Hematopoietic multipotent progenitor cell treated with erythropoietin and hydrocortisone succinate and interleukin-3 and kit ligand, for 4 days (in vitro differentiated cells): ENCODE measurements at regions not wholly inside any gene's neighbourhood (a gene's known extent, or its start where the extent isn't known, plus 50 kb on each side); places are given as distances from the start of the nearest gene placed in this dataset.
A peak's percentile ranks its signal among the peaks of the same experiment; 100 is the strongest.

Experiments used
- DNase-seq: peaks from one replicate; pipeline ENCODE4 v3.0.0-alpha.2; 2015

DNA sequence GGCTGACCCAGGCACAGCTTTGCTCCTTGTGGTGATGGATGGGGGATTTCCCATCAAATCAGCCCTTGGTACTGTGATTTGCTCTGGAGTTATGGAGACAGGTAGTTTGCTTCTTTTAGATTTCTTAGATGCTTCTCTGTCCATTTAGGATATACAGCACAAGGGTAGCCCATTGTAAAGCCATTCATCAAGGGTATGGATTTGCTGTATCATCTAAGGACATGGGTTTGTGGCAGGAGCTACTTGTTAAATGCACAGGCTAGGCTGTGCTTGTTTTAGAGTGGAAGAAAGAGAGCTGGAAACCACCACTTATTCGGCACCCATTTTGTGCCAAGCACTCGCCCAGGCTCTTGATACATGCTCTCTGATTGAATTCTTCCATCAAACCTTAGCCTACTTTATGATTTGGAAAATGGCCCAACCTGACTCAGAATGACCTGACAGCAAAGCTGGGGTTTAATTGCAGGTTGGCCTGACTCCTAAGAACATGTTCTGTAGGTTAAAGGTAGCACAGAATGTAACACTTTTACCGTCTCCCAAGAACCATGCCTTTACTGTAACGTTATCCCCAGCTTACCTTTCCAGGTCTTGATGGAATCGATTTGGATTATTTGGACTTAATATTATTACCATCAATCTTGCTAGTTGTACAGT is 168.0 kb downstream of the SNX10 start:
- no peak for DNase-seq

DNA sequence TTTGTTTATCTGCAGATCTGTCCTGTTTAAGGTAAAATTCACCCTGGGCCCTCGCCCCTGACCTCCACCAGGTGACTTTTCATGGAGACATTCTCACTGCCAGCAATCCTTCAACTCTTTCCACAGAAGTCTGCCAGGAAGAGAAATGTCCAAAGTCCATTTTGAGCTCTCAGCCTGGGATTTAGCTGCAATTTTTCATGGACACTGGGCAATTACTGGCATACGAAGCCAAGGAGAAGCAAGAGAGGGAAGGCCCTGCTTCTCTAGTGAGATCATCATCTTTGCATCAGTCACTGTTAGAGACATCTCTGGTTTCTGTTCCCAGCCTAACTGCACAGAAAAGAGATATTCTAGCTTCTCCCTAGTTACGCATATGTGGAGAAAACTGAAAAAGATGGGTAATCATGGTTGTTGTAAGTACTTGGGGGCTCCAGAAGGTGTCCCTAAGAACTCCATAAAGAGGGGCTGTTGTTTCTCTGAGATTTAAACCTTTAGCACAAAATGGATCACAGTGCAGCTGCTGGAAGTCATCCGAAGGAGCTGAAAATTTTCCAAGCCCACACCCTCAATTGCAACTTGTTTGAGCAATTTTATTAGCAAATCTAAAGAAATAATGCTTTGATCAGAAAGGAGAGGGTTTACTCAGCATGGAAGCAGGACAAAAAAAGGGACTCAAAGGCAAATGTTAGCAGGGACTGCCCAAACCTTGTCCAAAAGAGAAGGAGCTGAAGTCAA is 168.9 kb downstream of the SNX10 start:
- no peak for DNase-seq

DNA sequence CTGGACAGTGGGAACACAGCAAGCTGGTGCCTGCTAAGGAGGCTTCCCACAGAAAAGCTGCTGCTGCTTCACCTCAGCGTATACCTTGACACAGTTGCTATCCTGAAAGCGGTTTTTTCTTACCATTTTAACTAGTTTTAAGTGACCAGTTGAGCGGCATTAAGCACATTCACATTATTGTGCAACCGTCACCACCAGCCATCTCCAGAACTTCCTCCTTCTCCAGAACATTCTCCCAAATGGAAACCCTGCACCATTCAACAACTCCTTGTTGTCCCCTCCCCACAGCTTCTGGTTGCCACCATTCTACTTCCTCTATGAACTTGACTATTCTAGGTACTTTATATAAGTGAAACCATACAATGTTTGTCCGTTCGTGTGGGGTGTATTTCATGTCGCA is 169.9 kb downstream of the SNX10 start:
- DNase-seq: no peak

DNA sequence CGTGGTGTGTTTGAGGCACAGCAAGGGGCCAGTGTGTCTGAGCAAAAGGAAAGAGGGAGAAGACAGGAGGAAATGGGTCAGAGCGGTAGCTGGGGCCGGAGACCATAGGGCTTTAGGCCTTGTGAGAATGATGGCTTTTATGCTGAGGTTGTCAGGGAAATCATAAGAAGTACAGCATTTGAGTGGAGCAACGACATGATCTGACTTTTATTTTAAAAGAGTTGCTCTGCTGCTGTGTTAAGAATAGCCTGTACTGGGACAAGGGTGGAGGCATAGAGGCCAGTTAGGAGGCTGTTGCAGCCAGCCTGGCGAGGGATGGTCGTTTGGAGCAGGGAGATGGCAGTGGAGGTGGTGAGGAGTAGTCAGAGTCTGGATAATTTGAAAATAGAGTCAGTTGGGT is 174.3 kb downstream of the SNX10 start:
- DNase-seq: no peak

DNA sequence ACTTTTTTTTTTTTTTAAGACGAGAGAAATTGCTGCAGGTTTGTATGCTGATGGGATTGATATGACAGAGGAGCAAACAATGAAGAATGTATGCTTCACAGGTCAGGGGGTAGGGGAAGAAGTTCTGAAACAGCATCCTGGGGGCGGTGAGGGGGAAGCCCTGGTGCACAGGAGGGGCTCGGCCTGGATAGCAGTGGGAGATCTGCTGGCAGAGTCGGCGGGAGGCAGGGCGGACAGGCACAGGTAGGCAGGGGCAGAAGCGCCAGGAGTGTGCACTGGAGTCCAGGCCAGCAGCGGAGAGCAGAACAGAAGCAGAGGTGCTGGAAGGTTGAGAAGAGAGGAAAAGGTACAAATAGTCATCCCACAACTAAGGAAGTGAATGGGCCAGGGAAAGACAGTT is 175.4 kb downstream of the SNX10 start:
- DNase-seq: no peak

DNA sequence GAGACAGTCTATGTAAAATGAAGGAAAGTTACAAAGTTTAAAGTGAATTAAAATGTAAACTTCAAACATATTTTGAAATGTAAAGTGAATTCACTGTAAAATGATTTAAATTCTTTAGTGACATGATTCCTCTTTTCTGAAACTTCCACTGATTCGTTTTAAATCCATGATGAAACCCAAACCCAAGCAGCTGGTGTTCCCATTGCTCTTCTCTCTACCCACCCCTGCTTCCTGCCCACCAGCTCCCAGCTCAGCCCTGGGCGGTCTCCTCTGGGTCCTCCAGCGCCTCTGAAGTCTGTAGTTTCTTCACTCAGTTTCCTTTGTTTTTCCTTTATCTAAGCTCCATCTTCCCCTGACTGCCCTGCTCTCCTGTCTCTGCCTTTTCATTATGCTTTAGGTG is 175.9 kb downstream of the SNX10 start:
- DNase-seq: no peak

DNA sequence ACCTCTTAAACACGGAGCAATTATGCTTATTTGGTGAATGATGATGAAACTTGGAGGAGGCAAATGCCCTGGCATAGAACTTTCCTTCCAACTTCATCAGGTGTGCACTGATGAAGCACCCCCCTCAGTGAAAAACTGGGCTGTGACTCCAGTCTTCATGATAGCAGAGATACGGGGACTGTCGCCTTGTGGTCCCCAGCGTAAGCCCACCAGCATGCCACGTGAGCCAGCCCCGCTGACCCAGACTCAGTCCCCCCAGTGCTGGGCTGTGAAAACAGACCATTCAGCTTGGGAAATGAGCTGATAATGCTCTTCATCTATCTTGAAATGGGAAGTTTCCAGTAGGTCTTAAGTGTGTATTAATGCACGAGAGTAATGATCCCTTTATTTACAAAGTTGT is 177.0 kb downstream of the SNX10 start:
- DNase-seq: no peak

DNA sequence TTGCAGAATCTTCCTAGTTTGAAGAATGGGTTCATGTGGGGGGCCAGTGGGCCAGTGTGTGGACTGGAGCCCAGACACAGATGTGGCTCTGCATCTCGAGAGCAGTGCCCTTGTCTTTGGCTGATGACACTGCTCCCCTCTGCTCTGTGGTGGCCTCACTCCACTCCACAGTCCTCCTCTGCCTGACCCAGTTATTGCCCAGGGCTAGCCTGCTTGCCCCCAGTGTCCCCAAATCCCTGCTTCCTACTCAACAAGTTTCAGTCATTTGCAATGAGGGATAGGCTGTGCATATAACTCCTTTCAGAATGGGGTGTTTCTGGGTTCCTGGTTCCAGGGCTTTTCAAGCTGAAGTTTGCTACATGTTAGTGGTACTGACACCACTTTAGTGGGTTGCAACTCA is 177.5 kb downstream of the SNX10 start:
- DNase-seq: no peak

DNA sequence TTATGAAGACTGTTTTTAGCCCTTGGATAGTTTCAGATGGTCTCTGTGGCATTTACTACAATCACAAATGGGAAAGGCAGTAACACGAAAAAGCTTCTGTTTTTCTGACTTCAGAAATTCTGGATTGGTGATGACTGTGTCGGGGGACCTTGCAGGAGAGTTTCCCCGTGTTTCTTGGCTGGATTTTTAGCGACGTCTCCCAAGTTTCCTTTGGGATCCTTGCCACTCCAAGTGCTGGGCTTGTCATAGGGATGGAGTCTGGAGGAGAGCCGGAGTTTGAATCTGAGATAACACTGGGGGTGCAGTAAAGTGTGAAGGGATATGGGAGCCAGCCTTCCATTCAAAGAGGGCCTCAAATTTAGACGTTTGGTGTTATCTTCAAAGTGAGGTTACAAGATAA is 179.0 kb downstream of the SNX10 start:
- no peak for DNase-seq

DNA sequence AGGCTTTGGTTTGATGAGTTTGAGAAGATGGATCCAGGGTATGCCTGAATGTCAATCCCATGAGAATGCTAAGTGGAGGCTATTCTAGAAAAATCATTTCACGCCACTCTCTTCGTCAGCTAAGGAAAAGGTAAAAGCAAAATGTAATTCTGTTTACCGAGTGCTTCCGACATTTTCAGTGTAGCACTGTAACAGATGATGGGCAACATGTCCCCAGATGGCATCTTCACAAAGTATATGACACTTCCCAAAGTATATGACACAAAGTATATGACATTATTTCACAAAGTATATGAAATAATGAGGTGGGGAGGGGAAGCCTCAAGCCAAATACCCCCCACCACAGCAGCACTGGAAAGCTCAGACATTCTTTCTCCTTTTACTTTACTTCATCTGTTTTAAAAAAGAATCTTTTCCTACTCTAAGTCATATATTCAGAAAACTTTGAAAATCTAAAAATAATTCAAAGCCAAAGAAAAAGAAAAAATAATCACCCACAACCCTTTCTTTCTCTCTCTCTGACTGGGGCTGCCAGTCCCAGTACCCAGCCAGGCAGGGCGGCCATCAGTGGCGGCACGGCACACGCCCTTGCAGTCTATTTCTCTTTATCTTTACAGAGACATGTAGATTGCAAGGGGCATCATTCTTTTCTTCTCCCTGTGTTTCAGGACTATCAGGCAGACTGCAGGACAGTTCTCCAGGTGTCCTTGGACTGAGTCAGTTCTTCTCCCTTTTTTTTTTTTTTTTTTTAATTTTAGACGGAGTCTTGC is 179.8 kb downstream of the SNX10 start:
- no peak for DNase-seq

DNA sequence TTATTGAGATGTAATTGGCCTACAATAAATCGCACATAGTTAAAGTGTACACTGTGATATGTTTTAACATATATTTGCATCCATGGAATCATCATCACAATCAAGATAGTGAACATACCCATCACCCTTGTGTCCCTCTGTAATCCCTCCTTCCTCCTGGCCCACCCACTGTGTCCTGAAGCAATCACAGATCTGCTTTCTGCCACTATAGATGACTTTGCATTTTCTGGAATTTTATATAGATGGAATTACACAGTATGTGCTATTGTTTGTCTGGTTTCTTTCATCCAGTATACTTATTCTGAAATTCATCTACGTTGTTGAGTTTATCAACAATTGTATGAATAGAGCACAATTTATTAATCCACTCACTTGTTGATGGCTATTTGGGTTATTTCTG is 181.3 kb downstream of the SNX10 start:
- no peak for DNase-seq

DNA sequence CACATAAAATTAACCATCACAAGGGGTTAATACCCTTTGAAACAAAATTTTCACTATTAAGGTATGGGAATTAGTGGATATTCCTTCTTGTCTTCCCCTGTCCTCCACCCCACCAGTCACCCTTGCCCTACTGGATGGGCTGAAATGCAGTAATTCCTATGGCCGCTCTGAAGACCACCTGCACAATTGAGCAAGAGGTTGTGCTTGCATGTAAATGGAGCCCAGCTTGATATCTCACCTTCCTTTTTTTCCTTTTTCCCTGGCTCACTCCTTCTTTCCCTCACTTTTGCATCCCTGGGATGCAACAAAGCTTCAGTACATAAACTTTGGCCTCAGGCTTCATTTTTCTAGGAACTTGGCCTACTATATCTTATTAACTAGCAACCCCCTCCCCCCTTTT is 184.6 kb downstream of the SNX10 start:
- no peak for DNase-seq

DNA sequence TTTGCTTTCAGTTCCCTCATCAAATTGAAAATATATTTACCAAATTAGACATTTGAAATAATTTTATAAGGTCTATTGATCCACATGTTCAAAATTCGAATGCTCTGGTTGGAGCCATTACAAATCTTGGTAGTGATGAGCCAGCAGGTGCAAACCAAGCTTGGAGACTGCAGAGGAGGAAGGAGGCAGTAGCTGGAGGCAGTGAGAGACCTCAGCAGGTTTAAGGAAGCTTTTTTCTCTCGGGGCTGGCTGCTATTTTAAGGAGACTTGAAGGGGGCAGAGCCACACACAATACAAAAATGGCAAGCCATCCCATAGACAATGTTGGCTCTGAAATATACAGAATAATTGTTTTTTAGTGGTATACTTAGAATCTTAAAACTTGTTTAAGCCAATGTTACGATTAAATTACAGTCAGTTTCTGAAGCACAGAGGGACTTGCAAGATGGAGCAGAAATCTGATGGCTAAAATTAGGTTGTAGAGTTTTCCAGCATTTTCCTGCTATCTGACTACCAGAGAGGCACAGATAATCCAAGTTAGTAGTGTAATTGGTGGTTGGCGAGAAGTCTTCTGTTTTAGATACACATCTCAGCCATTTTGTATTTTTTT is 185.8 kb downstream of the SNX10 start:
- DNase-seq: no peak

DNA sequence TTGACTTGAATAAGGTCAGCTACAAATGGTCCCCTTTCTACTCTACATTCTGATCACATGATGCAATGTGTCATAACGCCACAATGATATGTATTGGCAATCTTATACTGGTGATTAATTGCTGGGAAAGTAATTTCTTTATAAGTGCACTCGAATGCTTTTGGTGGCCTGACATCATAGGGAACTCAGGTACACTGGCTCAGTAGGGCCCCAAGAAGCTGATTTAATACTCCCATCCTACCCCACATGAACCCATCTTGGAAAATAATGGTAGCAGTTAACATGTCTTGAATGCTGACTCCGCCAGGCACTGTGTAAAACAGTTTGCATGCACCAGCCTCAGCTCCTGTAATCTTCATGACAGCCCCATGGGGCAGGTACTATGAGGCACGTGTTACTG is 186.9 kb downstream of the SNX10 start:
- no peak for DNase-seq

DNA sequence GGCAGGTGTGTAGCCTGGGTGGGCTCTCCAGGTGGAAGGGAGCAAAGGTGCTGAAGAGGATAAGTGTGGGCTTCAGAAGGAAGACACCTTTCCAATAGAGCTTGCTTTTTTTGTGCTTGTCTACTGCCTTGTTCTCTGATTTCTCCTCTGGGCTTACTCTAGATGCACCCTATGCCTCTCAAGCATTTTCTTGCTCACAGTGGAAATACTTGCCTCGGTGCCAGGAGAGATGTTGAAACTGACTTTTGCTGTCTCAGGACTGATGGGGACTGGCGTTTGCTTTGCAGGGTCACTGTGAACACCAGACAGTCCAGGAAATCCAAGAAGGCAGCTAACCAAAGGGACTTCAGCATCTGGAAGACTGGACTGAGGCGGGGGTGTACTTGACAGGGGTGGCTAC is 187.9 kb downstream of the SNX10 start:
- no peak for DNase-seq

DNA sequence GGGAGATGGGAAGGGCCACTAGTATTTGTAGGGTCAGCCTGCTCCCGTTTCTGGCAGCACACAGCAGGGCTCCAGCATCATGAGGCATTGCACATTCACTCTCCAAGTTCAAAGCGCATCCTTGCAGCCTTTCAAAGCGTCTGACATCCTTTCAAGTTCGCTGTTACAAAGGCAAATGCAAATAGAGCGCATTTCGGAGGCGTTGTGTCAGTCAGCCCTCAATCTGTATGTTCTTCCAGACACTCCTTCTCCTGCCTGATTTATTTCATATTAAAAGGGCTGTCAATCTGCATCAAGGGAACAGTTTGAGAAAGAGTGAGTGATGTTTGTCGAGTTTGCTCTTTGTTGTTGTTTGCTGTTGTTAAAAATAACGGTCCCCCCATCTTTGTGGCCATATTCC is 188.5 kb downstream of the SNX10 start:
- no peak for DNase-seq

DNA sequence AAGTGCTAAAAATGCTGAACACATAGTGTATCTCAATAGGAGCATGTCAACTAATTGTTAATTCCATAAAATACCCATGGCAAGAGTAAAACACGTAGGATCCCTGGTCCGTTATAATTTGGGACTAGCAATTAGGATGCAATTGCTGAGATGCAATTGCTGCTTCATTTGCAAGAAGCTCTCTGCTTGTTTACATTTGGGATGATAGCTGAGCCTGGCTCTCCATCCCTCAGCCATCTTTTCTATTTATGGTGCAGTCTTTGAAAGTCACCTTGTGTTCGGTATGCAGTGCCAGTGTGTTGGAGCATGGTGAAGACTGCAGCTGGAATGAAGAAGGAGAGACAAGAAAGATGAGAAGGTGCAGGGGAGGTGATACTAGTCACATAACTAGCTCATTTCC is 191.3 kb downstream of the SNX10 start:
- no peak for DNase-seq

DNA sequence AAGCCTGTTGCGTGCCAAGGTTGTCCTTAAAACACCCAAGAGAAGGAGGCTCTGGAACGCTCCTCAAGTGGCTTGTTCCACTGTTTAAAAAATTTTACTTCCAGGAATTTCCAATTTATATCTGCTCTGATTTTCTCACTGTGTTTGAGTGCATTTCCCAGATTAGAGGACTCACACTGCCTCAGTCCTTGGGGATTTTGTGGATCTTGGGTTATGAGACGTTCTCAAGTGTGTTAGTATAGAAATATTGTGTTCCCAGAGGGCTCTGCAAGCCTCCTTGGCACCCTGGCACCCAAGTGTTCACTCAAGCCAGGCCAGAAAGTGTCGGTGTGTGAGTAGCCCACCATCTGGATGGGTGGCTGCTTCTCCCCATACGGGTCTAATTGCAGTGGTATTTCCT is 192.2 kb downstream of the SNX10 start:
- no peak for DNase-seq

DNA sequence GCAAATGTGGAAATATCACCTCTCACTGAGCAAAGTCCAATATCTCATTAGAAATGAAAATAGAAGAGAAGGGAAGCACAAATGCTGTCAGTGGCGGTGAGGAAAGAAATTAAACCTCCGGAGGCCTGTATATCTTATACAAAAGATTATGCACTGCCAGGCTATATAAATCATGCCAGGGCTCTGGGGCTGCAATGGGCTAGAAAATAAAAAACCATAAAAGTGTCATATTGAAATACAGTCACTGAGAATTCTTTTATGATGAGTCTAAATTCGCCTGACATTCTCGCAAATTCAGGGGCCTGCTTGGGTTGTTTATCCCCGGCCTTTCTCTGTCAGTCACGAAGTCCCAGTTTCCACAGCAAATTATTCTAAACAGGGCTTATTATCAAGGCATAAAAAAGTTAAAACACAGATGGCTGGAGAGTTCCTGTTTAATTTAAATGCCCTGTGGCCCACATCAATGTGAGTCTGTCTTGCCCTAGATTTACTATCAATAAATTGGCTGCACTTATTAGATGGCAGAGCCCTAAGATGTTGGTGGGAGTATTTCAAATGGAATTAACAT is 193.8 kb downstream of the SNX10 start:
- peak; percentile 8 for DNase-seq

DNA sequence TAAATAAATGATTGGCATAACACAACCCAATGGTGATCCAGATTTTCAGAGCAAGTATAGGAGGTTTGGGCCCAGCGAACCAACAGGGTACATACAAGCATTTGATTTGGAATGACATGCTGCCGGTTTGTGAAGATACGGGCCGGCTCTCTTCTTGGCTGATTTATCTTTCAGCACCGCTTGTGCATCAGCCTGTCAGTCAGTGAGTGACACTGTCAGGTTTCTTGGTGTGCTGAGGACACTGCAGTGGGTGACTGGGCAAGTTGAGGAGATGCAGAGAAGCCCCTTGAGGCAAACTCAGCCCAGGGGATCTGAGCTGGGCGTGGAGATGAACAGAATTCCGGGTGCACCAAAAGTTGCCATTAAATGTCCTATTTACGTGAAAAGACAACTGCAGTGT is 194.5 kb downstream of the SNX10 start:
- no peak for DNase-seq

DNA sequence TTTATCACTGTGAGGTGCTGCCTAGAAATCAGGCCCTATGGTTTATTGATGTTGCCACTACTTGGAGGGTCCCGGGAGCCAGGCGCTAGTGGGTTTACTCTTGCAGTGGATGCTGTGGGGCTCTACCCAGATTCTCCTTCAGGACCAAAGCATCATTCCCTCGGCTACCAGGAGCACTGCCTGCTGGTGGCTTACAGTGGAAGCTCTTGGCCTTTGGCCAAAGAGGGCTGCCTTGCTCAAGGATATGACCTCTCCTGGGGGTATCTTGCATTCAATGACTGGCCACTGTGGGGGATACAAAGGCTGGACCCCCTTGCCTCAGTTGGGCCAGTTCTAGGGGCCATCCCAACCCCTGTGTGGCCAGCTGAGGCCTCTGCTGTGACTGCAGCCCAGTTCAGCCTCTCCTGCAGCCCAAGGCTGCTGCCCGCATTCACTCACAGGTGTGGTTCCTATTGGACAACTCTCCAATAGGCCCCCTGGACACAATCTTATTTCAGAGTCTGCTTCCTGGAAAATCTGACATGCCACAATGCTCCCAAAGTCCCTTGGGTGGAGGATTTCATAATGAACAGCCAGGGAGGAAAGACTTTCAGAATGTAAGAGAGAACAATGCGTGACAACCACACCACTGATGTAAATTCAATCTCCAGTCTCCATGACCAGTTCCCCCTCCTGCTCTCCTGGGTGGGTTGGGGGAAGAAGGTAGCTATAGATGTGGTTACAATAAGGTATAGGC is 196.3 kb downstream of the SNX10 start:
- no peak for DNase-seq

DNA sequence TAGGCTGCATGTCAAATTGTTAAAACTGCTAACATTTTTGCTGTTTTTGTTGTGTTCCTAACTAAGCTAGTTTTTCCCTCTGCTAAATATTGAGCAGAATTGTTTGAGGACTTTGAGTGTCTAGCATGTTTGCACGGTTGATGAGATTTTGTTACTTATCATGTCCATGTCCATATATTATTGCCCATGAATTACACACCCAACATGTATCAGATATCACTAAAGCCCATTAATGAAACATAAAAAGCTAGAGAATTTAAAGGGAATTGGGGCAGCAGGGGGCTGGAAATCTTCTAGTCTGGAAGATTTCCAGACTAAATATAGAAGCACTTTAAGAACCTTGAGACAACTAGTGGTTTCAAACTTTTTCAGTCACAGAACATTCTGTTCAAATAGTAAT is 197.7 kb downstream of the SNX10 start:
- DNase-seq: no peak
